HCT116 (cell line): ENCODE measurements at regions not wholly inside any gene's neighbourhood (a gene's known extent, or its start where the extent isn't known, plus 50 kb on each side); places are given as distances from the start of the nearest gene placed in this dataset.
"Not testable (repeated sequence)": the region's sequence is repeated elsewhere in the genome, so short reads cannot be mapped to it uniquely, and the experiment has no call there.

Experiments
- CEBPB ChIP-seq: IDR thresholded peaks from 2 replicates; pipeline ENCODE4 v1.6.1; 2012; ENCODE audit warnings: low read depth
- CTCF ChIP-seq, 3 experiments: fragments of 200-600 bp in 1 of 3; sonication (generic) in 1 of 3; IDR thresholded peaks in 2 of 3; conservative IDR thresholded peaks in 1 of 3; 2 replicates each; pipeline ENCODE4 v1.5.1; 2012 to 2017; ENCODE audit warnings: low read depth in 2 of 3, low read length in 2 of 3, antibody characterized with exemption in 1 of 3, borderline replicate concordance in 1 of 3, control low read depth in 1 of 3, mild to moderate bottlenecking in 1 of 3, mixed read lengths in 1 of 3, mixed run types in 1 of 3, moderate library complexity in 1 of 3; ENCODE audit not compliant: insufficient read depth in 1 of 3
- EZH2 ChIP-seq: fragments of 200-600 bp; sonication (generic); IDR thresholded peaks from 2 replicates; pipeline ENCODE4 v1.6.1; 2017; ENCODE audit warnings: antibody characterized with exemption, mixed run types
- EZH2phosphoT487 ChIP-seq: fragments of 200-600 bp; IDR thresholded peaks from 2 replicates; pipeline ENCODE4 v1.6.1; 2018; ENCODE audit warnings: antibody characterized with exemption, borderline replicate concordance
- MAX ChIP-seq: IDR thresholded peaks from 2 replicates; pipeline ENCODE4 v1.6.1; 2012
- POLR2A ChIP-seq: IDR thresholded peaks from 2 replicates; pipeline ENCODE4 v1.7.0; 2011; ENCODE audit warnings: borderline replicate concordance; ENCODE audit not compliant: insufficient read depth, insufficient read length; ENCODE audit errors: extremely low read depth
- POLR2AphosphoS5 ChIP-seq: IDR thresholded peaks from 2 replicates; pipeline ENCODE4 v1.6.1; 2011; ENCODE audit warnings: mild to moderate bottlenecking, low read depth, low read length, moderate library complexity
- RAD21 ChIP-seq: IDR thresholded peaks from 2 replicates; pipeline ENCODE4 v1.6.1; 2012; ENCODE audit warnings: low read depth, mild to moderate bottlenecking
- REST ChIP-seq: IDR thresholded peaks from 2 replicates; pipeline ENCODE4 v1.6.1; 2012; ENCODE audit warnings: low read depth
- SIN3A ChIP-seq: IDR thresholded peaks from 2 replicates; pipeline ENCODE4 v1.6.1; 2012; ENCODE audit warnings: low read depth
- TCF7L2 ChIP-seq: IDR thresholded peaks from 2 replicates; pipeline ENCODE4 v1.7.0; 2011; ENCODE audit warnings: borderline replicate concordance, inconsistent platforms; ENCODE audit not compliant: insufficient read depth, insufficient read length; ENCODE audit errors: extremely low read depth
- YY1 ChIP-seq: IDR thresholded peaks from 2 replicates; pipeline ENCODE4 v1.6.1; 2011; ENCODE audit warnings: low read length, low read depth, moderate library complexity, mild to moderate bottlenecking; ENCODE audit not compliant: insufficient replicate concordance; ENCODE audit errors: extremely low read depth
- ZFX ChIP-seq: fragments of 450-650 bp; IDR thresholded peaks from 2 replicates; pipeline ENCODE4 v1.6.1; 2017
- ZNF274 ChIP-seq: fragments of 200-500 bp; sonication (Bioruptor generic); IDR thresholded peaks from 2 replicates; pipeline ENCODE4 v1.6.1; 2014; ENCODE audit warnings: mild to moderate bottlenecking, low read depth, low read length, inconsistent platforms

- TF ChIP-seq EZH2; CTCF (IDR thresholded peaks at IDR 0.05 in 2 of 3, conservative IDR thresholded peaks at IDR 0.05 in 1 of 3; ENCODE audit: borderline replicate concordance in 1 of 3, insufficient read depth in 1 of 3, low read depth in 2 of 3, low read length in 2 of 3); EZH2phosphoT487; ZFX; CEBPB; POLR2AphosphoS5; YY1; POLR2A; MAX; SIN3A; REST; RAD21; TCF7L2; ZNF274: not testable (repeated sequence)
These were observed 350.7 kb downstream of the SHQ1 start for GRCh38 chr3:72497501-72497900.
